ENCODE measurements at regions not wholly inside any gene's neighbourhood (a gene's known extent, or its start where the extent isn't known, plus 50 kb on each side); places are given as distances from the start of the nearest gene placed in this dataset.
A peak's percentile ranks its signal among the peaks of the same experiment; 100 is the strongest.

DNA sequence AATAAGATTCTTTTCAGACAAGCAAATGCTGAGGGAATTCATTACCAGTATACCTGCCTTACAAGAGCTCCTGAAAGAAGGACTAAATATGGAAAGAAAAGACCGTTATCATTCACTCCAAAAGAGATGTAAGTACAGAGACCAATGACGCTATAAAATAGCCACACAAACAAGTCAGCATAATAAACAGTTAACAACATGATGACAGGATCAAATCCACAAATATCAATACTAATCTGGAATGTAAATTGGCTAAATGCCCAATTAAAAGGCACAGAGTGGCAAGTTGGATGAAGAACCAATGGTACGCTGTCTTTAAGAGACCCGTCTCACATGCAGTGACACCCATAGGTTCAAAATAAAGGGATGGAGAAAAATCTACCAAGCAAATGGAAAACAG lies 349.6 kb upstream of the MPDZ start:
- DNase-seq: no peak

DNA sequence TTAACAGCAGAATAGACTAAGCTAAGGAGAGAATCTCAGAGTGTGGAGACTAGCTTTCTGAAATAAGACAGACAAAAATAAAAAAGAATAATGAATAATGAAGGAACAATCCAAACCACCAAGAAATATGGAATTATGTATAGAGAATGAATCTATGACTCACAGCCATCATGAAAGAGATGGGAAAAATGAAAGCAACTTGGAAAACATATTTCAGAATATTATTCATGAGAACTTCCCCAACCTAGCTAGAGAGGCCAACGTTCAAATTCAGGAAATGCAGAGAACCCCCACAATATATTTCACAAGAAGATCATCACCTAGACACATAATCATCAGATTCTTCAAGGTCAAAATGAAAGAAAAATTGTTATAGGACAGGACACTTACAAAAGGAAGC lies 349.0 kb upstream of the MPDZ start:
- DNase-seq: no peak

DNA sequence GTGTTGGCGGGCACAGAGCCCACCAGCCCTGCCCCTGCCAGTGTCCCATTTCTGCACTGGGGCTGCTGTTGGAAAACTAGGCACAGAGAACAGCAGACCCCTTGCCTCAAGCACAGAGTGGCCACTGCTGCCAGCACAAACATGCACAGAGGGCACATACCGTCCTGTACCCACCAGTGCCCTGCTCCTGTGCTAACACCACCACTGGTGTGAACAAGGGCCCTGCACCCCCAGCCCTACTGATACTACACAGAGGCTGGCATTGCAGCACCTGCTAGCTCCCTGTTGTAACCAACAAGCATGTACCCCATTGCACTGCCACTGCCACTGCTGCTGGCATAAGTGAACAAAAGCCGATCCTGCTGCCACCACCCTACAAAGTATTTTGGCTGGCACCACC lies 348.0 kb upstream of the MPDZ start:
- DNase-seq: no peak

DNA sequence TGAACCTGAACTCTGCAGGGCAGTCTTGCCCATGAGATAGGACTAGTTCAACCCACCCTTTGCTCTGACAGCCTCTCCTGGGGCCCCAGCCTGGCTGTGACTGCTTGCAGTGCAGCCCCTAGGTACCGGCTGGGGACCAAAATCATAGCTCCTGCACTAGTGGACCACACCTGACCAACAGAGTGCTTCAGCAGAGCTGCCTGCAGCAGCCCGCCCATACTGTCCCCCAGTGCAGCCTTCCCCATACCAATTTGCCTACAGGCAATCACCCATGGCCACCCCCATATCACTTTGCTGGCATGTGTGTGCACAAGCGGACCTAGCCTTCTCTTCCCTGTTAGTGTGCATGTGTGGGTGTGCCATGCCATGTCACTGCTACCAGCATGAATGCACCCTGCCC lies 347.6 kb upstream of the MPDZ start:
- no peak for DNase-seq

DNA sequence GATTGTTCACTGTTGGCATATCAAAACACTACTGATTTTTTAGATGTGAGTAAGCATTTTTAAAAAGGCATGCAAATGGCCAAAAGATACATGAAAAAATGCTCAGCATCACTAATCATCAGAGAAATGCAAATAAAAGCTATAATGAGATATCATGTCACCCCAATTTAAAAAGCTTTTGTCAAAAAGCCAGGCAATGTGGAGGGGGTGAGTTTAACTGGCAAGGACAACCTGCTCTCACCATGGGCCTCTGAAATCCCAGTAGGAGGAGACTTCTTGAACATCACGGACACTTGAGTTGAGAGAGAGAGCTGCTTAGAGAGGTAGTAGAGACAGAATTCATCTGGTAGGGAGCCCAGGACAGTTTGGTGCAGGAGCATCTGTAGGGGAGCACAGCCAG lies 347.1 kb upstream of the MPDZ start:
- DNase-seq: no peak

DNA sequence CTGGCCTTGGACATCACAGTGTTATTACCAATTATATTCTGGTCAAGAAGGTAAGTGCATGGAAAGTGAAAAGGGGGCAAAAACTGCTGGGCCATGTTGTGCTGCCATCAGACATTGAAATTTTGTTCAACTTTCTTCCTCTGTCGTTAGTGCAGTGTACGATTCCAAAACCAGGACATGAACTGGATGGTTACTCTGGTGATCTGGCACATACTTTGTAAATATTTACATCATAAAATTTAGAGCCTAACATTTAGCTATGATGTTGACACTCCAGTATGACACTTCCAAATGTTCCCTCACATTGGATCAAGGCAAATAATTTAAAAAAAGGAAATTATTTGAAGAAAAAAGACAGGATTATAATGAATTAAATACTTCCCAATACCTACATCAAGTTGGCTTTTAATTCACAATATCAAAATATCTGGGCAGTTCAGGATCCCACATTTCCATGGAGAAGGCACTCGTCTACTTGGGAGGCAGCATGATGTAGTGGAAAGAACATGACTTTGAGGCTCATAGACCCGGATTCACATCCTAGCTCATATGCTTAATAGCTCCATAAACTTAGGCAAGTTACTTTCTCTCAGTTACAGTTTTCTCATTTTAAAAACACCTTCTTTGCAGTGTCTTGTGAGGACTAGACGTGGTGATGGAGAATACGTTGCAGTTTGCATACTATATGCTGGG lies 342.5 kb upstream of the MPDZ start:
- DNase-seq: peak; percentile 17

DNA sequence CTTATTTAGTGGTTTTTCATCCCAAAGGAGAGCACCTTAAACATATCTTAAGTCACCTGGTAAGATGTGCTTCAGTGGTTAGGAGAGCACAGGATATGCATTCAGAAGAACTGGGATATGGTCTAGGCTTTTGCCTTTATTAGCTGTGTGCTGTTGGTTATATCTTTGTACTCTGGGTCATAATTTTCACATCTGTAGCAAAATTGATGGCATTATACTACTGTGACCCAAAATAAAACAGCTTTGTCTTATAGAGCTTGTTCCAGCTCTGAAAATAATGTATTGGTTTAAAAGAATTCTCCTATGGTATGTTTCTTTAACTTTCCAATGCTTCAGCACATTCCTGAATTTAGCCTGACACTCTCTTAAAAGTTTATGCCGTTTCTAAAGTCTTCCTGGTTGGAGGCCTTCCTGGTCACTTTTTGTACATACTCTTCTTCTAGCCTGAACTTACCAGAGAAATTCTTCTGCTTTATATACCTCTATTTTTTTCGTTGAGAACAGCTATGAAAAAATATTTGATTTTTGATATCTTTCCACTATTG lies 337.1 kb upstream of the MPDZ start:
- no peak for DNase-seq

DNA sequence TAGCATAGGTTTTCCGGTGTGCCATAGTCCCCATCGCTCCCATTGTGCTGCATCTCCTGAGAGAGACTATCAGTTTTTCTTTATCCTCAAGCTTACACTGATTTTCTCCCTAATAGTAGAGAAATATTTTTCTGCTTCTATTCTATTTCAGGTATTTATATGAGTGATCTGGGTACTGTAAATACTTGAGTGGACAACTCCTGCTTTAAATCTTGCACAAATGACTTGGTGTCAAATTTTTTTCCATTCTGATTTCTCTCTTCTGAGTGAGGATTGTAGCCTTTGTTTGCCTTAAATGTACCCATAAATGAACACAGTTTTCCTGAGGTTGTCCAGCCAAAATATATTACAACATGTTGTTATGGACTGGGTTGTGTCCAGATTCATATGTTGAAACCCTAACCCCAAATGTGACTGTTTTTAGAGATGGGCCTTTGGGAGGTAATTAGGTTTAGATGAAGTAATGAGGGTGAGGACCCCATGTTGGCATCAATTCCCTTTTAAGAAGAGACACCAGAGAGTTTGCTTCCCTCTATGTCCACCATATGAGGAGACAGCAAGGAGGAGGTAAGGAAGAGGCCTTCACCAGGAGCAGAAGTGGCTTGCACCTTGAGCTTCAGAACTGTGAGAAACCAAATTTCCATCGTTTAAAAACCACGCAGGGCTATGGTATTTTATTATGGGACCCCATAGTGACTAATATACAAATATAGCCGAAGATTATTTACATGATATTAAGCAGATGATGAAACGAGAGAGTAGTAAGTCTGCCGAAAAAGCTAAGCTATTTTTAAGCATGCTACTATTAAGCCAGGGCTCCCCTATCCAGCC lies 336.4 kb upstream of the MPDZ start:
- no peak for DNase-seq

DNA sequence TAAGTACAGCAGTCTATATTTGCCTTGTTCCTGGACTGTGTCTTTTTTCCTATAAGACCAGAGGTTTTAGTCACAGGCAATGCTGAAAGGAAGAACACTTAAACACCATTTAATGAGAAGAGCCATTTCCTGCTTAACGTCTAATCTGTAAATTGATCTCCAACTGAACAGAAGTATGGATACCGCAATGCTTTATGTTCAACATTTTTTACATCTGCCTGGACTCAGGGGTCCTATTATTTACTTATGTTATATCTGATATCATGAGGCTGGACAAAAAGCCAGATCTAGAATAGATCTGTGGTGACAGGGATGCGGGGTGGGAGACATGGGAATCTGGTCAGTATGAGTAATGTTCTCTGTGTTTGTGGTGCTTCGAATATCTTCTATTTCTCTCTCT lies 334.6 kb upstream of the MPDZ start:
- DNase-seq: no peak

DNA sequence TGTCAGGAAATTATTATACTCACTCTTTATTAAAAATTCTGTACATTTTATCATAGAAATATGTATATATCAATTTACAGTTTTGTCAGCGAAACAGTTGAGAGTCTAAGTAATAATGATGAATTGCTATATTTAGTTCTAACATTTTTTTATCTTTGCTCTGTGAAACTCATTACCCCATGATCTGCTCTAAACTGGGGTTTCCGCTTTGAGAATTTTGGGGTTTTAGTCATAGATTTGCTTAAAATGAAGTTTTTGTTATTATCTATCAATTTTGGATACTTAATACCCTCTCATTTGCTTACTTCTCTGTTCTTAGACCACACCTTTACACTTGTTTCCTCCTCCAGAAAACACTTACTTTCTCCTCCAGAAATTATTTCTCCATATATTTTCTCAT lies 333.8 kb upstream of the MPDZ start:
- no peak for DNase-seq

DNA sequence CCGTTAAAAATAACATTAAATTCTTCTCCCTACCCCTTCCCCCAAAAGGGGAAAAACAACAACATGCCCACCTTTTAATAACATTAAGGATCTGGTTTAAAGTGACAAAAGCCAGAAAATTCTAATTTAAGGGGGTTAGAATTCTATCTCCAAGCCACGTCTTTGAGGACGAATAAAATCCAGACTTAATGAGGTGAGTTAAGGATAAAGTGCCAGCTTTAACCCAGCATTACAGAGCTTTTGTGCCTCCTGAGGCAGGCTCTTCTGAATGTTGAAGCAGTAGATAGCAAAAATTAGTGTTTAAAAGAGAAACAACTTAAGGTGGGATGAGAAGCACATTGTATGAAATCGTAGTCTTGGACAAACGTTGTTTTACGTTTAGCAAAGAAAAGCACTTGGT lies 329.0 kb upstream of the MPDZ start:
- no peak for DNase-seq

DNA sequence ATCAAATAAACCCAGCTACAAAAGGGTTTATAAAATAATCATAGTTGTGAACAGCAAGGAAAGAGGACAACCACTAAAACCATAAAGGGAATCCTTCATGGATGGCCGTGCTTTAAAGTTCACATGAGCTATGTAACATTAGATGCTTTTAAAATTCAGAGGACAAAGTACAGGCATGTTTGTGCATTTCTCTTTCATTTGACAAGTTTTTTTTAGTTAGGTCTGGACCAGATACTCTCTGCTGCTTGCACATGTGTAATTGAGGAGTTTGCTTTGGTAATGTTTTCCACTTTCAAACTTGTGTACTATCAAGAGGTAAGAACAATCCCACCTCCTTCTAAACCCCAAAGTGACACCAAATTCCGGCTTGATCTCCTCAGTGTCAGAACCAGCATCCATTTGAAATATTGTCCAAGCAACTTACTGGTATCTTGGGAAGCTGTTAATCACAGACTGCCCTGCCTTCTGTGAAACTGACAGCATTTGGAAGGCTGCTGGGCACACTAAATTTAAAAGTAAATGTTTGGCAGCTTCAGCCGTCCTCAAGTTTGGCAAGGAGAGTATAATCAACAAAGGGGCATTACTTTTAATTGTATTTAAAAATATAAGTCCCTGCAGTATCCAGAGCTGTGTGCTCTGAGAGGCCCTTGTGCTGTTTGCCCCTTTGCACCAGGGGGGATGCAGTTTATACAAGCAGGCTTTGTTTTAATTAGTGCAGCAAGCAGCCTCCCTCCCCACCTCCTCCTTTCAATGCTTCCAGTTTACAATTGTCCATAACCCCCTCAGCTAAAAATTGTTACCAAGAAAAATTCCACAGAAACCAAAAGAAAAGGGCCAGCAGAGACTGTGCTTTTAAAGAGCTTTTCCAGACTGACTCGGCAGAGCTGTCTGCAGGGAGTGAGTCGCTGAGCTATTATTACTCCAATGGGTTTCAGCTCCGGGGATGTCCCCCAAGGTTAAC lies 328.3 kb upstream of the MPDZ start:
- no peak for DNase-seq

DNA sequence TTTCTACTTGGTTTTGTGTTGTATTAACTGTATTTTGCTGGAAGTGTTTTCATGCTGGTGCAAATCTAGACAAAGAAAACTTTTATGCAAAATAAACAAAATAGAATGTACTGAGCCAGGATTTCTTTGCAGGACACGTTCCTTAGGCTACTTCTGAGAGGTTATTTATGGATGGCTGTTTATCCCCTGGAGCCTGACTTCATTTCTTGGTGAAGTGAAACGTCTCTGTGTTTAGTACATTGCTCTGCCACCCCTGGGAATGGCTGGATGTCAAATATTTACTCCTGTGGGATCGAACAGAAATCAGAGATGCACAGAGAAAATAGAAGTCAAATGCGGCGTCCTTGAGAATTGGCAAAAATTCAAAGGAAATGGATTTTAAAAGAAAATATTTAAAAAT lies 327.1 kb upstream of the MPDZ start:
- DNase-seq: no peak

DNA sequence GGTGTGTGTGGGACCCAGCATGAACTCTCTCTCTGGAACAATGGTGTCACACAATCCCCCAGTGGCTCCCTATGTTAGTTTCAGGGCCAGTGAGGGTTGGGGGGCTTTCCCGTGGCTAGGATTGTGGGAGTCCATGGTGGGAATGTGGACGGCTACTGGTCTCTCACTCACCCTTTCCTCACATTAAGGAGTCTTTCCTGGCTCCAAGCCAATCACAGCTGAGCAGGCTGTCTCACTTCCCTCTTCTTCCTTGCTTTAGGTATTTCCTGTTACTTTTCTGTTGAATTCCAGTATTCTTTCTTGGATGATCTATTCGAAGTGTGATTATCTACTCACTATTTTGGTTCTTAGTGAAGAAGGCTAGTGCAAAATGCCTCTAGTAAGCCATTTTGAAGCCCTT lies 324.4 kb upstream of the MPDZ start:
- DNase-seq: no peak

DNA sequence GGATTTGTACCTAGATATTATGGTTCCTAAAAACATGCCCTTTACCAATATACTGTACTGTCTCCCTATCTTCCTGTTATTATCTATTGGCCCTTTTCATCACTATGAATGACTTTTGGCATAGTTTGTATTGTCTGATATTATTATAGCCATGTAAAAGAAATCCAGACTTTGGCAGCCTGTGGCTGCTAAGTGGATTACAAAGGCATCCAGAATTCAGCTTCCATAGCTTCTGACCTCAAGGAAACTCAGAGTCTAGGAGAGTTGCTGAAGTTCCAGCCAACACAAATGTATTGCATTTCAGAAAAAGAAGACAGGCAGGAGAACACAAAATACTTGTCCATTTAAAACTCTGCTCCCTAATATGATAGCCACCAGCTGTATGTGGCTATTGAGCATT lies 319.2 kb upstream of the MPDZ start:
- DNase-seq: no peak

DNA sequence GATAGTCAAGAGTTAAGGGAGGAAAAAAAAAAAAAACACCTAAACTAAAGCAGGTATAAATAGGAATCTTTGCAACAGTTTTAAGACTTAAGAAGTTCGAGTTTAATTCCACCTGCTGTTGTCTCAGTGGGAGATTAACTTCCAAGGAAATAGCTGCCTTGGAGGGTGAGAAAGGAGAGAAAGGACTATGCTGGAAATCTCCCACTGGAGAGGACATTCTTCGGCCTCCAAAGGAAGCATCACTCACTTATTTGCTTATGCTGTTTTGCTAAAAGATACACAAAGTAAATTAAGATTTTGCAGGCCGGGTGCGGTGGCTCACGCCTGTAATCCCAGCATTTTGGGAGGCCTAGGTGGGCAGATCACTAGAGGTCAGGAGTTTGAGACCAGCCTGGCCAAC lies 317.9 kb upstream of the MPDZ start:
- no peak for DNase-seq

DNA sequence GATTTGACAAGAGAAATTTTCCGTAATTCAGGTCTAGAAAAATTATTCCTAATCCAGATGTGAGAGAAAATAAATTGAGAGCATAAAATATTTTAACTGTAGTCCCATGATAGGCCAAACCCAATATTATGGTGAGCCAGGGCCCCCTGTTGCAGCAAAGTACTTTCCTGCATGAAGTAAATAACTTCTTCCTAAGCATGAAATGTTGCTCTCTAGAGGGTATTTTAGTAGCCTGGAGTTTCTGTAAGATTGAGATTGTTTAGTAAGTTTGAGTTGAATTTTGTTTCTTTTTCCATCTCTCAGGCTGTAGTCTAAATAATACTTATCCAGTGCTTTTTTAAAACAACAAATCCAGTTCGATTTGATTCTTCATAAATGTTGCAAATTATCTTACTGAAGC lies 317.5 kb upstream of the MPDZ start:
- DNase-seq: no peak

DNA sequence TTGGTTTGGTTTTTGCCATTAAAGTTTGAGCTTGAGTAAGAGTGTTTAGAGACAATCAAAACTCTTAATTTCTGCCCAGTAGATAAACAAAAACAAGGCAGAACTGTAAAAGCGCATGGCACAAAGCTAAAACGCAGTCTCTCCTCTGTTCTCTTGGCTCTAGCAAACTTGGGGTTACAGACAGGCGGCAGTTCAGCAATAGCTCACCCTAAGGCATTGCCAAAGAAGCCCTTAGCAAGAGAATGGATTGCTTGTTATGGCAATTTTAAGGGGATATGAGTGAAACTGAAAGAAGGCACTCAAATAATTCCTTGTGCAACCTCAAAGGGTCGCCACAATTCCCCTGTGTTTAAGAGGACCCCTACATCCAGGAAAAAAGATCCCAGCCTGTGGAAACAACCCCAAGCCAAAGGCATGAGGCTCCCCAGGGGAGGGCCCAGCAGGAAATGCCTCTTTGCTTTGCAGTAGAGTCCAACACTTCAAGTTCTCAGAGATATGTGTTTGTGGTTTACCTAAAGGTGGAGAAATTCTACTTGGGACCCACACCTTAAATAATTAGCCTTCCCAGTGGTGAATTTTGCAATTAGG lies 317.0 kb upstream of the MPDZ start:
- DNase-seq: no peak

DNA sequence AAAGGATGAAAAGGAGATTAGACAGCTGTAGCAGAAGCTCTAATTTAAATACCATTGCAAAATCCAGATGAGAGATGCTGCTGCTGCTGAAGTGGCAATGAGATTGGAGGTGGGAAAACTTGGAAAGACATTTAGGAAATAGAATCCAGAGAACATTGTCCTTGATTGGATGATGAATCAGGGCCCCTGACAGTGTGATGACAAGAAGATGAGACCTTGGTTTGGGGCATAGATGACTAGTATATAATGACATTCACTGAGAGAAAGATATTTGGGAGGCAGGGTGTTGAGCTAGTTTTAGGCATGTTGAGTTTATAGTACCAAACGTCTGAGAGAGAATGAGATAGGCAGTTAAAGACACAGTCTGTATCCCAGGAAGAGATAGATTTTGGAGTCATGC lies 311.5 kb upstream of the MPDZ start:
- DNase-seq: no peak

DNA sequence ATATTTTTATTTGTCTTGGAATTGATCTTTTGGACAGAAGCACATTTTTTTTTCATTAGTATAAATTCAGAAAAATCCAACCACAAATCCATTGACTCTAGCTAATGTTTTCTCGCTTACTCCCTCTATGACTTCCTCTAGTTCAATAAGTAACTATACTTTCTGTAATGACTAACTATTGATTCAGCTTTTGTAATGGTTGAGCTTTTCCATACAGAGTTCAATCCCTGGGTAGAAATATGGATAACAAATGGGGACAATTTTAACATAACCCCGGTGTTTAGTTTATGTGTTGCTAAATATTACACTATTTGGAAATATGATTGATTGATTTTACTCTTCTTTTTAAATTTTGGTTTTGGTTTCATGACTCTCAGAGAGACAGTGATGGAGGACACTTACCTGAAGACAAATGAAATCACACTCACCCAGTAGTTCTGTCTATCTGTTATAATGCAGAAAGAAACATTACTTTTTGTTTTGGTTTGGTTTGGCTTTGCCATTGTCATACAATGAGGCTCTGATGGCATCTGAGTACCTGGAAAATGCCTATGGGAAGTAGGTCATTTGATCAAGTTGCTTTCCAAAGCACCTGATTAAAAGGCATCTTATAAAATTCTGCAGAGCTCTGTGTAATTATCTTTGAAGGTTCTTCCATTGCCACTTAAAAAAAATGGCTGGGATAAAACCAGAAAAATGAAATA lies 309.7 kb upstream of the MPDZ start:
- DNase-seq: no peak

DNA sequence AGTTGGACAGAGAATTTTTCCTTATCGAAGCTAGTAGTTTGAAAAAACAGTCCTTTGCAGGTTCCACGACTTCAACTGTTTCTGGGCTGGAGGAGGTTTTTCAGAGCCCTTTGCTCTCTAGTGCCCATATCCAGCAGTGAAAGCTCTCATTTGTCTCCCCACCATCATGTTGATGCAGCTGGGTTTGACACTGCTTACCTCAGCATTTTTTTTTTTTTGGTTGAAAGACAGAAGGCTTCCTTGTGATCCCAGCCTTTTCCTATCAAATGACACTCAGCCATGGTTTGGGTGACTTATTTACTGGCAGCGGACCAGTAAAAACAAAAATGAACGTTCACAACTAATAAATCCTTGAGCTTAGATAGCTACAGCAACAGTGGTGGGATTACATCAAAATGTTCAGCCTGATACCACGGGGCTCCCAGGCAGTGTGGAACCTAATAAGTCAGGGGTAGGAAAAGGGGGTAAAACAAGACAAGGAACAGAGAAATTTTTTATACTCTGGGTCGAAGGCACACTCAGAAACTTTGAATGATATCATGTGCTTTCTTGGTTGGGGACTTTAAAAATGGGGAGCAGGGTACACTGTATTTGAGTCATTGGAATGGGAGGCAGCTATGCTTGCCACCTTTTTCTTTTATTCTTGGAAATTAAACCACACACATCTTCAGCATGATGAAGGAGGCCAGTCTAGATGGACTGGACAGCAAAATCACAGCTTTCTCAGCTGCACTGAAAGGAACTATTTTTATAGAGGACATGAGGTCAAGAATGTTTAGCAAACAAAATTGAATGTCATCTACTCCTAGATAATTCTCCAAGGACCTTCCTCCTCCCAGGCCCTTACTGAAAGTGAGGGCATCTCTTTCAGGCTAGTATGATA lies 308.9 kb upstream of the MPDZ start:
- no peak for DNase-seq

Data from COR-L47 (cell line).